ENCODE measurements at regions not wholly inside any gene's neighbourhood (a gene's known extent, or its start where the extent isn't known, plus 50 kb on each side); places are given as distances from the start of the nearest gene placed in this dataset.

GRCh38 chr11:16406226-16406625 lies 49.9 kb upstream of the SOX6 start:
- Mint-ChIP-seq H3K9me3 (no peaks in the 10 kb centered on the region), H3K36me3 (no peaks in the 10 kb centered on the region), H3K4me3 (no peak overlapping the region), H3K4me1 (no peaks in the 10 kb centered on the region), H3K27ac (no peak overlapping the region), H3K27me3 (no peaks in the 10 kb centered on the region)
- ATAC-seq (replicated peaks) (no peak), DNase-seq (no peak)
